ELR (cell line): ENCODE measurements at regions not wholly inside any gene's neighbourhood (a gene's known extent, or its start where the extent isn't known, plus 50 kb on each side); places are given as distances from the start of the nearest gene placed in this dataset.
"Not testable (repeated sequence)": the region's sequence is repeated elsewhere in the genome, so short reads cannot be mapped to it uniquely, and the experiment has no call there.

Source experiments
- DNase-seq: peaks from one replicate; pipeline ENCODE4 v3.0.0-alpha.2; 2015; ENCODE audit warnings: low read depth

DNA sequence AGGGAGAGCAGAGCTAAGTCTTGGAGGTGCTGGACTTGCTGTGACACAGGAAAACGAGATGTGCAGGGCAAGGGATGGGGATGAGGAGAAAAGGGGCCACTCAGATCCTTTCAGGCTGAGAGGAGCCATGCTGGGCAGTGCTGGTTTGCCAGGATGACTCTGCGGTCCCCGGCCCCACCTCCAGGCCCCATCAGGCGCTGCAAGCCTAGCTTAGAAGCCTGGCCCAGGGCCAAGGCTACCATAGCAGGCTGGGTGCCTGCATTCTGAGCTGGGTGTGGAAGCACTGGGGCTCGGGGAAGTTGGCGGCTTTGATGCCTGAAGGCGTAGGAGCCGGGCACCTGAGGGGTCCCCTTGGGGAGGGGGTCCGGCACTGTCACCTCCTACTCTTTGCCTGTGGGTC is 341.2 kb upstream of the USP9Y start:
- no peak for DNase-seq

DNA sequence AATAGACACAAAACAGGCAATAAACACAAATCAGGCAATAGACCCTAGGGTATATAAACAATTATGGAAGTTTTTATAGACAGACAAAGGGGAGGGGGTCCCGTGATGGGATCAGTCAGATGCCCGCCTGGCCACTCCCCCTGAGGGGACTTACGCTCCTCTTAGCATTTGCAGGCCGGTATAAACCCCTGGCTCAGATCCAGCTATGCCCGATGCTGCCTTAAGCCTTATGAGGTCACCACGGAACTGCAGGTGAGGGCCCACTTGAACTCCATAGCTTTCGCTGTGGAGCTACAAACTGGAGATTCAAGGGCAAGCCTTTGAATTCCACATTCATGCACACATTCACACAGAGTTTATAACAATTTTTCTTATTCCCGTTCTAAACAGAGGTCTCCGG is 340.5 kb upstream of the USP9Y start:
- no peak for DNase-seq

DNA sequence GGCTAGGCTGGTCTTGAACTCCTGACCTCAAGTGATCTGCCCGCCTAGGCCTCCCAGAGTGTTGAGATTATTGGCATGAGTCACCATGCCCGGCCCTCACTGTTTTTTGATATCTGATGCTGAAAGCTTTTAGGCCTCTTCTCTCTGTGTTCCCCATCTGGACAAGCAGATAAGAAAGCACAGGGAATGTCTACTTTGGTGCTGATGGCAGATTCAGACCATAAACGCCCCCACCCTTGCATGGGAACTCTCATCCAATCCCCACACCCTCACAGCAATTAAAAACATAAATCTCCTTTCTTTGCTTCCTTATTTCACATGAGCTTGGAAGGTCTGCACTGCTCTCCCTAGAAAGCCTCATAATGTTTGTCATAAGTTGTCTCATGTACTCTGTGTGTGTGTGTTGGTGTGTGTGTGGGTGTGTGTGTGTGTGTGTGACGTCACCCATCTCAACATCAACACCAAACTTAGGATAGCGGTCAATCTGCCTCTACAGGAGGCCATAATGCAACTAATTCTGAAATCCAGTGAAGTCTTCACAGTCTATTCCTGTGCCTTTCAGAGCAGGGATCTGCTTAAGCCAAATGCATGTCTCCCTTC is 335.6 kb upstream of the USP9Y start:
- no peak for DNase-seq

DNA sequence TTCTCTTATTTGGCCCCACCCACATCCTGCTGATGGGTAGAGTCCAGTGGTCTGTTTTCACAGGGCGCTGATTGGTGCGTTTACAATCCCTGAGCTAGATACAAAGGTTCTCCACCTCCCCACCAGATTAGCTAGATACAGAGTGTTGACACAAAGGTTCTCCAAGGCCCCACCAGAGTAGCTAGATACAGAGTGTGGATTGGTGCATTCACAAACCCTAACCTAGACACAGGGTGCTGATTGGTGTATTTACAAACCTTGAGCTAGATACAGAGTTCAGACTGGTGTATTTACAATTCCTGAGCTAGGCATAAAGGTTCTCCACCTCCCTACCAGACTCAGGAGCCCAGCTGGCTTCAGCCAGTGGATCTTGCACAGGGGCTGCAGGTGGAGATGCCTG is 326.4 kb upstream of the USP9Y start:
- not testable (repeated sequence) for DNase-seq

DNA sequence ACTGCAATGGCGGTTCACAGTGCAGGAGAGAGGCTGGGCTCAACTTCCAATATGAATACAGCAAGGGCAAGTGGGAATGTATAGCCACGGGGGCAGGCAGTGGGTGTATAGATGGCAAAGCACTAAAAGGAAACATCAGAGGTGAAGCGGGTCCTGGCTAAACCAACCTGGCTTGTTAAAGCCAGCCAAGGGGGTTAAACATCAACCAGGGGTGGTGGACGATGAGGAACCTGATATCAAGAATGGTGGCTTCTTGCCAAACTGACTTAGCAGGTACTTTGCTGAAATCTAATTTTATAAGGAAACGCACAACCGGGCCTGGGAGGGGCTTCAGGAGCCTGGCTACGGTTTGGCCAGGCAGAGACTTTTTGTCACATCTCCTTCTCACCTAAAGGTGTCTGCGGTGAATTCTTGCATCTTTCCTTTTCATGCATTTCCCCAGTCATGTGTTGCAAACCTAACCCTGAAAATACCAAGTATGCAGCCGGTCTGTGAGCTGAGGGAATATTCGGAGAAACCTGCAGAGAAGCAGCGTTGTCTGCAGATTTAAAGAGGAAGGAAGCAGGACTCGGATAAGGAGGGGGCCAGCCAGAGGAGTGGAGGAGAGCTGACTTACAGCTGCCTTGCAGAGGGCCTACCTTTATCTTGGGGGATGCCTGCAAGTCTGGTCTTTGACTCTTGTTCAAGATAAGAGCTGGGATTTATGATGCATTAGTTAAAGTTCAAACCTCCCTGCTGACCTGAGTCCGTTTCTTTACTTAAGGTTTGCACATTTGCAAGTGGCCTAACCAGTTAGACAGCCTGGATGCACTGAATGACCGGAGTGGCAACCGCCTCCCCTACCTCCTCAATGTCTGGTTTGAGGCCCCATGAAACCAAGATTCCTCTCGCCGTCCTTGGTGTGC is 309.1 kb upstream of the USP9Y start:
- DNase-seq = not testable (repeated sequence)

DNA sequence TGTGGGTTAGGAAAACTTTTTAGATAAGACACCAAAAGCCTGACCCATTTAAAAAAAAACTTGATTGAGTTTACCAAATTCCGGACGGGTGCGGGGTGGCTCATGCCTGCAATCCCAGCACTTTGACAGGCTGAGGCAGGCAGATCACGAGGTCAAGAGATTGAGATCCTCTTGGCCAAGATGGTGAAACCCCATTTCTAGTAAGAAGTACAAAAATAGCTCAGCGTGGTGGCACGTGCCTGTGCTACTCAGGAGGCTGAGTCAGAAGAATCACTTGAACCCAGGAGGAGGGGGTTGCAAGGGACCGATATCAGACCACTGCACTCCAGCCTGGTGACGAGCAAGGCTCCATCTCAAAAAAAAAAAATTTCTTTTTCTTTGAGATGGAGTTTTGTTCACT is 307.8 kb upstream of the USP9Y start:
- DNase-seq = no peak

DNA sequence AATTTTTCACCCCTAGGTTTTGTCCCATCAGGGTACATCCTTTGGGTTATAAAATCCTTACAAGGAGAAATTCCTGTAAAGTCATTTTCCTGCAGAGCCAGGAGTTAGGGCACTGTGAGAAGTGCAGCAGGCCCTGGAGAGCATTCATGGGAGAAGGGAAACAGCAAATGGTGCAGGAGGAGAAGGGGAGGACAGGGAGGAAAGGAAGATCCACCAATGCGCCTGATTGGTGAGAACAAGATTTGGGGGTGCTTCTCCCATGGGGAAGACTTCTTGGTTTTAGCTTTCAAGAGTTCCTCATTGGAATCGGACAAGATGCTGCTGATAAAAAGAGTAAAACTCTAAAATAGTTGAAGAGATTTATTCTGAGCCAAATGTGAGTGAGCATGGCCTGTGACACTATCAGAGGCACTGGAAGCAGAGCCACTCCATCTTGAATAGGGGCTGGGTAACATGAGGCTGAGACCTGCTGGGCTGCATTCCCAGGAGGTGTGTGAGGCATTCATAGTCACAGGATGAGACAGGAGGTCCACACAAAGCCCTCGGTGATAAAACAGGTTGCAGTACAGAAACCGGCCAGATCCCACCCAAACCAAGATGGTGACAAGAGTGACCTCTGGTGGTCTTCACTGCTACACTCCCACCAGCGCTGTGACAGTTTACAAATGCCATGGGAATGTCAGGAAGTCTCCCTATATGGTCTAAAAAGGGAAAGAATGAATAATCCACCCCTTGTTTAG is 305.5 kb upstream of the USP9Y start:
- DNase-seq = peak; percentile 0

DNA sequence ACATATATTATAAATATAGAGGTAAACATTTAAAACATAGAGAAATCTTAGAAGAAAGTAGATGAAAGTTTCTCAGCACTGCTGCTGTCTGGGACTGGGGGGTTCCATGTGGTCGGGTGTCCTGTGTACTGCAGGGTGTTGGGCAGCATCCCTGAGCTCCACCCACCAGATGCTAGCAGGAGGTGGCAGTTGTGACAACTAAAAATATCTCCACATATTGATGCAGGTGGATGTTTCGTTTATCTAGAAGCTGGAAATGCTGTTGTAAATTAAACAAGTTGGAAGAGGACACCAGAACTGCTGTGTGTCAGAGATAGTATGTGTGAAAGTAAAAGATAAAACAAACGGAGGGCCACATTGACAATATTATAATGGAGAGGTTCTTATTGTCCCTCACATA is 297.1 kb upstream of the USP9Y start:
- DNase-seq = no peak

DNA sequence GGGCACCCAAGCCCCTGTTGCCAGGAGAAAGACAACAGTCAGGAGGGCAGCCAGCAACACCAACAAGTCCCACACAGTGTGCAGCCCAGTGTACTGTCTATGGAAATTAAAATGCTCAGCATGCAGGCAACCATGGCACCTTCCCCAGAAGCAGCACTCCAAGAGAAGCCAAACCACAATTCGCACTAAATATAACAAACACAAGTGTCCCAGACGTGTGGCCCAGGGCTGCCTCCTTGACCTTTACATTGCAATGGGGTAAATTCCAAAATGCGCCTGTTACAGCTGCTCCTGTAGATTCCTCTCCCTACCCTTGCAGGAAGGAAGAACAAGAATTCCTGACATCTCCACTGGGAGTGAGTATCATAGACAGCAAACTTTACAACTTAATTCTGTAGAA is 292.8 kb upstream of the USP9Y start:
- no peak for DNase-seq

DNA sequence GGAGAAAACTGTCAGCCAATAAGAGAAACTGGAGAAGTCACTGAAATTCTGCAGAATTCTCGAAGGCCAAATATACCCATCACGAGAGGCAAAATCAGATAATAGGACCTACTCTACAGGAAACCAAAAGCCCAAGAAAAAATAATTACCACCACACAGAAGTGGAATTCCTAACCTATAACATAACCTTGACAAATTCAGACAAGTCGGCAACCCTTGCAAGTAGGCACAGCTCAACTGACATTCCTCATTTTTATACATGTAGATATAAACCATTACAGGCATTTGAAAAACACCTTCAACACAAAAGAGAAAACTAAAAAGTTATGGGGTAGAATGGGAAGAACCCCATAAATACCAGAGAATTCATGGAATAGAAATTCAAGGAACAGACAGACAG is 290.3 kb upstream of the USP9Y start:
- no peak for DNase-seq

DNA sequence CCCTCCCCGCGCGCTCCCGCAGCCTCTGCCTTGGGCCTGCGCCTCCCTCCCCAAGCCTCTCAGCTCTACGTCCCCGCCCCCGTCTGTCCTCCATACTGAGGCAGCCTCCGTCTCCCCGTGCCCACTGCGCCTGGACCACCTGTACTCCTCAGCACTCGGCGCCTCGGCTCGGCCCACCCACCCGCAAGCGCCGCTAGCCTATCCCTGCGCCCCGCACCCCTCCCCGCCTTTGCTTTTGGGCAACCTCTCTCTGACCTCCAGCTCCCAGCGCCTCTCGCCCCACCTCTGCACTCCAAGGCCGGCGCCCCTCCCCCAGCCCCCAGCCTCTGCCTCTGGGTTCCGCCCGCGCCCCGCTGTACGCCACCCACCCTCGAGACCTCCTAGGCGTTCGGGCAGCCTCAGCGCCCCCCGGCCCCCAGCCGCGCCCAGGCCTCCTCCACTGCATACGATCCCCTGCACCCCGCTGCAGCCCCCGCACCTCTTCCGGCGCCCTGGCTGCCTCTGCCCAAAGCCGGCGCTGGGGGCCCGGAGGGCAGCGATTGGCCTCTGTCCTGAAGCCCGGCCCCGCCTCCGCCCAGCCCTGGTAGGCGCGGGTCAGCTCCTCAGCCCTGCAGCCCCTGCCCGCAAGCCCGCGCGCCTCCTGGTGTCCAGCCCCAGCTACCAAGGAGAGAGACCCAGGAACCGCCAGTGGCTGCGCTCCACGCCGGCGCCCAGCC is 279.8 kb upstream of the USP9Y start:
- DNase-seq = peak; percentile 32

DNA sequence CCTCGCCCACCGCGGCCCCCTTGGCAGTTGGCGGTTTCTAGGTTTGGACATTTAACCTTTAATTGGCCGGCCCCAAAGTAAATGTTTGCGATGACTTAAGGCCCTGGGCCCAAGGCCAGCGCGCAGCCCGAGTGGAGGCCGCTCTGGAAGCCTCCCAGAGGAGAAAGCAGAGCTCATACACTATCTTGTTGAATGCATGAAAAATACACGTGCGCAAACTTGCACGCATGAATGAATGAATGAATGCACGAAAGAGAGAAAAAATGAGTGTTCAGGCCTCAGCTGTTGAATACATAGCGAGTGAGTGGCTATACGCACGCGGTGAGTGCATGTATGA is 279.3 kb upstream of the USP9Y start:
- no peak for DNase-seq

DNA sequence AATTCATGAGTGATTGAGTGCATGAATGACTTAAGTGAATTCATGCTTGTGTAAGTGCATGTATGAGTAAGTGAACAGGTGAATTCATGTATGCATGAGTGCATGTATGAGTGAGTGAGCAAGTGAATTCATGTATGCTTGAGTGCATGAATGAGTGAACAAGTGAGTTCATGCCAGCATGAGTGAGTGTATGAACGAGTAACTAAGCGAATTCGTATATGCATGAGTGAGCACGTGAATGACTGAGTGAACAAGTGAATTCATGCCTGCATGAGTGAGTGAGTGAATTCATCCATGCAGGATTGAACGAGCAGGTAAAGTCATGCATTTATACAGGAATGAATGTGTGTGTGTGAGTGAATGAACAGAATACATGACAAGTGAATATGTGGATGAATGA is 278.5 kb upstream of the USP9Y start:
- DNase-seq = no peak

DNA sequence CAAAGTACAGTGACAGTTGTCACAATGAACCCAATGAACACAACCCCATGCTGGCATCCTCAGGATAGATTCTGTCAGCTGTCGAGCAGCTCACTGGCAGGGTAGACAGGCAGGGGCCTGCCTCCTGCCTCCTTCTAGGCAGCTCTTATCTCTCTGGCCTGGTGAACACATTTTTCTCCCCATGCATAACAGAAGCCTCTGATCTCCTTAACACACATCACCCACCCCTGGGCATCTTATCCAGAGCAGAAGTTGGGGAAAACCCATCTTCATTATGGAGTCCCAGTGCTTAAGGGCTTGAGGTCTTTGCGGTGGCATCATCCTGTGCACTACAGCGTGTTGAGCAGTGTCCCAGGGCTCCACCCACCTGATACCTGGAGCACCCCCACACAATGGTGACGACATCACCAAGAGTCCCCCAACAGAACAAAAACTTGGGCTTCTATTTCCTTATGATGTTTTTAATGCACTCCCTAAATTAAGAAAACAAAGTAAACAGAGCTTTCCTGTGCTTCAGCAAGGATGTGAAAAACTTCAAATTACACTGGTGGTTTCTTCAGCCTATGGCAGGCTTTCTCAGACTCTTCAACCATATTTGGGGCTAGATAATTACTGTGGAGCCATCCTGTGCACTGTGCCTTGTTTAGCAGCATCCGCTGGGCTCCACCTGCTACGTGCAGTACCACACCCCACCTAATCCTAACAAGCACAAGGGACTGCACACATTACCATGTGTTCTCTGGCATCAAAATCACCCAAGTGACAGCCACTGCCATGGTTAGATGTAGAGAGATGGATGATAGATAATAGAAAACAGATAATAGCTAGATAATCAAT is 277.4 kb upstream of the USP9Y start:
- DNase-seq = no peak

DNA sequence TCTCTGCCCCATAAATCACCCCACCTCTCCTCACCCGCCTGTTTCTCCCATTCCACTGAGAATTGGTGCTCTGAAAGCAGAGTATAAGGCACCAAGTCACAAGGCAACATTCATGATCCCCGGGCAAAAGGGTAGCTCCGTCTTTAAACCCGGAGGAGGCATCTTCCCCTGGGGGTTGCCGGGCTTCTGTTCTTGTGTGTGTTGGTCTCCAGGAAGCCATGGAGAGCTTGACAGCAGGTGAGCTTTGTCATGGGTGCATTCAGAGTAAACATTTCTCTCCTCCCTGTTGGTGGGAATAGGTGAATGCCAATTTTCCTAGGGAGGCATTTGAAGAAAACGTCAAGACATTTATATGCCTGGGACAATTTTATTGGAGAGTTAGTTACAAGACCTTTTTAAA is 275.5 kb upstream of the USP9Y start:
- no peak for DNase-seq

DNA sequence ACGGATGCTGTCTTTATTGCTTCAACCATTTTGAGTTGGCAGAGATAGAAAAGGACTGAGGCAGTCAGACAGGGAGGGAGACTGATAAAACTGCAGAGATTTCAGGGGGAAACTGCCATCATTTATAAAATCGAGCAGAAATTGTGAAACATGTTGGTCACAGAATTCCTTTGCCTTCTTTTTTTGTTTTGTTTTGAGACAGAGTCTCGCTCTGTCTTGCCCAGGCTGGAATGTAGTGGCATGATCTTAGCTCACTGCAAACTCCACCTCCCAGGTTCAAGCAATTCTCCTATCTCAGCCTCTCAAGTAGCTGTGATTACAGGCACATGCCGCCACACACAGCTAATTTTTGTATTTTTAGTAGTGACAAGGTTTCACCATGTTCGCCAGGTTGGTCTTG is 273.7 kb upstream of the USP9Y start:
- no peak for DNase-seq

DNA sequence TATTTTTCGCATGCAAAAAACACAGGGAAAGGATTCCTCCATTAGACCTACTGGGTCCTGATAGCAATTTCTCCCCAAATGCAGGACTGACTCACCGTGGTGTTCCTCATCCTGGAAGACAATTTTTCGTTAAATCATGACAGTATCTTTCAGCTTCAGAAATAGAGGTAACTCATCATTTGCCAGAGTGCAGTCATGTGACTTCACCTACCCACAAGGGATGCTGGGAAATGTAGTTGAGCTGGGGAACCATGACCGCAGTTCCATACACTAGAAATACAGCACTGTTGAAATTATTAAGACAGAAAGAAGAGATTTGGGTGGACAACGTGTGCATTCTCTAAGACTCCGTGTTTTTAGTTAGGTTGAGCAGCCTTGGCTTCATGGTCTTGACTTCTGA is 269.5 kb upstream of the USP9Y start:
- DNase-seq = peak; percentile 28

DNA sequence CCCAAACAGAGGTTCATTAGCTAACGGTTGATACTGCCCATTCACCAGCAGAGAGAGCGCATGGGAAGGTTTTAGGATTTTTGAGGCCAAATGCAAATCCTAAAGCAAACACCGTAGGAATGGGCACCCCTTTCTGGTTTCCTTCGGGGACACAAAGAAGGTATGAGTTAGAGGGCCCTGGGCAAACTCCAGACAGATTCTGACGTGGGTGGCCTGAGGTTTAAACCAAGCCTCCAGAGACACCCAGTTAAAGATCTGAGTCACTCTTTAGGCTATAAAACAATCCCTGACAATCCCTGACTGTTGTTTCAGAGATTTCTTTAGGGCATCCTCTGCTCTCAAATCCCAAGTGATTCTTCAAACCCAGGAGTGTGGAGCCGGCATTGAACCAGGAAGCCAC is 262.2 kb upstream of the USP9Y start:
- not testable (repeated sequence) for DNase-seq

DNA sequence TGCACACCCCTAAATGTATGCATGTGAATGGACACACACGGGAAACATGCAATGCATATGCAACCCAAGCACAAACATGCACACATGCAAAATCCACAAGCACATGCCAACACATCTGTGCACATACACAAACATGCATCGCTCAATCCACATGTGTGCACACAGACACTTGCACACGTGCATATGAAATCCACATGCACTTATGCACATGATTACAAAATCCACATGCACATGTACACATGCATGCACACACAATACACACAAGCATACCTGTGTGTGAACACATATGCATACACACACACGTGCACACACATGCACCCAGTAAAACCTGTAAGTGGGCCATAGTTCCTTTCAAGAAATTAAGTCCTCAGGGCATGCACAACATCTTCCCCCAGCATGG is 256.8 kb upstream of the USP9Y start:
- no peak for DNase-seq

DNA sequence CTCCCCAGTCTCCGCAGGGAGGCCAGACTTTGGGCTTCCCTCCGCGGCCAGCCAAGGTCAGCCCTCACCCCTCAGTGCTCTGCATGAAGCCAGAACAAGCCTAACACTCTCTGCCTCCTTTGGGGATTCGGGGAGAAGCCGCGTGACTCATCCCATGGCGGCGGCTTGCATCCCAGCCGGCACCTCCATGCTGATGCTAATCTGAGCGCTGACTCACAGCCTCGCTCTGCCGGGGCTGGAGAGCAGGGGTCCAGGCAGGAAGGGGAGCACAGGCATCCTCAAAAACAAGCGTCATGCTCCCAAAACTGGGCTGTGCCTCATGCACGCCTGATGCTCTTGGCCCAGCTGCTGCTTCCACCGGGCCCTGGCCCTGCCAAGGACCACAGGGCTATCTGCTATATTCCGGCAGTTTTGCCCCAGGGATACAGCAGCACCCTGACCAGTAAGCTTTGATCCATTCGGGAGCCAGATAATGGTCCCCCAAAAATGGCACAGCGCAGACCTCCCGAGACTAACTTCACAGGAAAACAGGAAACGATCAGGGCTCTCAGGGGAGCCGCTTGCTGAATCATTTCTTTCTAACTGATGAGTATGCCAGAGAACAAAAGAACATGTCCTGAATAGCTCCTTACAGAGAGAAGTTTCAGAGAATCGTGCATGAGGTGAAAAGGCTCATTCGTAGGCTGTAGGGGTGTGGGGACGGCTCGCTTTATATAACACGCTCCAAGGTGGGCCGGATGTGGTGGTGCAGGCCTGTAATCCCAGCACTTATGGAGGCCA is 254.4 kb upstream of the USP9Y start:
- DNase-seq = peak; percentile 42

DNA sequence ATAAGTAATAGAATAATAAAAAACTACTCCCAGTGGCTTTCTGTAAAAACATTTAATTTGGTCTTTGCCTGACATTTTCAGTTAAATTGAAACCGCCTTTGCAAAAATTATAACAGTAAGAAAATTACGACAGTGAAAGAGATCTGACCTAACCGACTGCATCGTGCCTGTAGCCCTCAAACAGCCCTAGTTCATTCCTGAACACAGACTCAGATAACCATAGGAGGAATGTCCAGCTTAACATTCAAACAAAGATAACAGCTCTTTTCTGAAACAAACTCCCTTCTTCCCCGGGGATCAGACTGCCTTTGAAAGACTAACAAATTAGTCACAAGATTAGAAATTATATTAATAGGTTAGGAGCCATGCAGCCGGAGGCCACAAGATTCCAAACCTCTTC is 252.5 kb upstream of the USP9Y start:
- DNase-seq = peak; percentile 1
